A204.1 (cell line): ENCODE measurements at regions not wholly inside any gene's neighbourhood (a gene's known extent, or its start where the extent isn't known, plus 50 kb on each side); places are given as distances from the start of the nearest gene placed in this dataset.
"Not testable (repeated sequence)": the region's sequence is repeated elsewhere in the genome, so short reads cannot be mapped to it uniquely, and the experiment has no call there.

Experiments
- FAIRE-seq: peaks from 2 replicates; lab custom pipeline; 2012; peaks lifted over from hg19 to GRCh38; lab: Jason Lieb, UNC

GRCh38 chr2:4725618-4726017, 966.6 kb upstream of the SOX11 start:
- no peak for FAIRE-seq

GRCh38 chr2:4732560-4732959, 959.6 kb upstream of the SOX11 start:
- FAIRE-seq = no peak

DNA sequence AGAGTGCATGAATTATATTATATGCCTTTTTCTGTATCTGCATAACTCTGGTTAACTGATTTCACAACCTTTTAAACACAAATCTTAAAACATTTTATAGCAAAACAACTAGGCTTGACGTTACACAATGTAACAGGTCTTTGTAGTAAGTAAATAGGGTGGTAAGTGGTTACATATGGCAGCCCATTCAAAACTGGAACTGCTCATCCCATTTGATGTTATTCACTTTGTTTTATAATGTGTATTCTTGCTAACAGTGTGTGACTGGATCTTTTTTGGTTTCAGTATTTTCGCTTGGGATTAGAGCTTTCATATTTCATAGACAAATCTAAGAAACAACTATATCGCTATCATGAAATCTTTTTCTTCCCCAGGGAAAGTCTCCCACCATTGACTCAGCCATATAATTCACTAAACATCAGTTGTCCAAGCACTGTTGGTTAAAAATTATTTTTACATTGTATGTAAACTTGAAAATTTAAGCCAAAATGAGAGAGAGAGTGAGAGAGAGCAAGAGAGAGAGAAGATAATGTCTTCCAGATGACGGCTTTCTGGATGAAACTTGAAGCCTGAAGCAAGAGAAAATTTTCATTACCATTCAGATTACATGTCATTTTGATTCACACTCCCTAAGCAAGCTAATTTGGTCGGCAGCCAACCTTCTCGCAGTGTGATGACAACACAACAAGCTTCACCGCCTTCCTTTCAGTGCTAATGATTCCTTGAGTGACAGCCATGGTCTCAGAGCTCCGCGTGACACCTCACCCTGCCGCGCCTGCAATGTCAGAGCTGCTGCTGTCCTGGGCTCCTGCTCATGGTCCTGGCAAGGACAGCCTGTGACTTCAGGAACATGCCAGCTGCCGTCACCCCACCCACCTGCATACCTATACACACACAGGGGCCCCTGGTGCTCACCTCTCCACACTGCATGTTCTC, 946.9 kb upstream of the SOX11 start:
- no peak for FAIRE-seq

- FAIRE-seq = no peak
Observed at GRCh38 chr2:4753721-4754120, 938.5 kb upstream of the SOX11 start.

GRCh38 chr2:4762951-4763376, 929.2 kb upstream of the SOX11 start:
- no peak for FAIRE-seq

GRCh38 chr2:4765787-4766530, 926.2 kb upstream of the SOX11 start:
- no peak for FAIRE-seq

DNA sequence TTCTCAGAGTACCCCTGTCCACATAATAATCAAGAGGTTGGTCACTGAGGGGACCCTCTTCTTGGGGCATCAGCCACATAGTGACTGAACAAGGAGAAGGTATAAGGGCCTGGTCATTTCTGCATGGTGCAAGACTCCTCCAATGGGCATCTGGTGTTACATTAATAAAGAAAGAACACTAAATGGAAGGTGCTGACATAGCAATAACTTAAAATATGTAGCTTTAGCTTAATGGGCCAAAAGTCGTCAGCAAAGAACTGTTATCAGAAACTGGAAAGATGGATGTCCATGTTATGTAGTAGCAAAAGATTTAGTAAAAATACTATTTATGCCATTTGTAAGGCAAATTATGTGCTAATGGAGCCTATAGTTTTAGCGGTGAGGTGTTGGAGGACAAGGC, 916.5 kb upstream of the SOX11 start:
- FAIRE-seq = no peak

DNA sequence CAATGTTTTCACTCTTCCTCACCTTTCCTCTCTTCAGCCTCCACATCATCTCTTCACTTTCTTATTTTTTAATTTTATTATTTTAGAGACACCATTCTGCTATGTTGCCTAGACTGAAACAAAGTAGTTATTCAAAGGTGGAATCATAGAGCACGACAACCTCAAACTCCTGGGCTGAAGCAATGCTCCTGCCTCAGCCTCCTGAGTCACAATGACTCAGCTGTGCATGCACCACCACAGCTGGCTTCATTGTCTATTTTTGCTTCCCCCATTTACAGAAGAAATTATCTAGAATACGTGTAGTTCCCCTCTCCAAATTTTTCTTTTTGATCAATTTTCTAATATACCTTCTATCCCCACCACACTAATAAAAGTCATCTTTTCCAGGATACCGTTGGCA, 911.5 kb upstream of the SOX11 start:
- no peak for FAIRE-seq

- FAIRE-seq = no peak
Observed at GRCh38 chr2:4782647-4783046, 909.5 kb upstream of the SOX11 start.

GRCh38 chr2:4791488-4791887, 900.7 kb upstream of the SOX11 start:
- no peak for FAIRE-seq

DNA sequence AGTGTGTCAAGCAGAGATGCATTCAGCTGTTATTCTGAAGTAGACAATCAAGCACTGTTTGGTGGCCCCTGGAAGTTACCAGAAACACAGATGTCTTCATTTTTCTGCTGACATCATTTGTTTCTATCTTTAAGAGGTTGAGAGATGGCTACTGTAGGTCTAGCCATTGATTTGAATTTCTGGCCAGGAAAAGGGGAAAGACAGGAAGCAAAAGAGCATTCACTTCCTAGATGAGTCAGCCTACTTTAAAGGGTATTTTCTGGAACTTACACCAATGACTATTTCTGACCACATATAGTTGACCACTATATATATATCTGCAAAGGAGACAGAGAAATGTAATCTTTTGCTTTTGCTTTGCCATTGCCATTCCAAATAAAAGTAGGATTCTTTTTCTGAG, 900.1 kb upstream of the SOX11 start:
- FAIRE-seq = no peak

- no peak for FAIRE-seq
Observed at GRCh38 chr2:4803396-4803795, 888.8 kb upstream of the SOX11 start.

DNA sequence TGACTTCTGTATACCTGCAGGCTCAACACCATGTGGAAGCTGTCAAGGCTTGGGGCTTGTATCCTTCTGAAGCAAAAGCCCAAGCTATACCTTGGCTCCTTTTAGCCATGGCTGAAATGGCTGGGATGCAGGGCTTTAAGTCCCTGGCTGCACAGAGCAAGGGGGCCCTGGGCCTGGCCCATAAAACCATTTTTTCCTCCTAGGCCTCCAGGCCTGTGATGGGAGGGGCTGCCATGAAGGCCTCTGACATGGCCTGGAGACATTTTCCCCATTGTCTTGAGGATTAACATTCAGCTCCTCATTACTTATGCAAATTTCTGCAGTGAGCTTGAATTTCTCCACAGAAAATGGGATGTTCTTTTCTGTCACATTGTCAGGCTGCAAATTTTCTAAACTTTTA, 878.0 kb upstream of the SOX11 start:
- FAIRE-seq = not testable (repeated sequence)

GRCh38 chr2:4827836-4828235, 864.3 kb upstream of the SOX11 start:
- no peak for FAIRE-seq

DNA sequence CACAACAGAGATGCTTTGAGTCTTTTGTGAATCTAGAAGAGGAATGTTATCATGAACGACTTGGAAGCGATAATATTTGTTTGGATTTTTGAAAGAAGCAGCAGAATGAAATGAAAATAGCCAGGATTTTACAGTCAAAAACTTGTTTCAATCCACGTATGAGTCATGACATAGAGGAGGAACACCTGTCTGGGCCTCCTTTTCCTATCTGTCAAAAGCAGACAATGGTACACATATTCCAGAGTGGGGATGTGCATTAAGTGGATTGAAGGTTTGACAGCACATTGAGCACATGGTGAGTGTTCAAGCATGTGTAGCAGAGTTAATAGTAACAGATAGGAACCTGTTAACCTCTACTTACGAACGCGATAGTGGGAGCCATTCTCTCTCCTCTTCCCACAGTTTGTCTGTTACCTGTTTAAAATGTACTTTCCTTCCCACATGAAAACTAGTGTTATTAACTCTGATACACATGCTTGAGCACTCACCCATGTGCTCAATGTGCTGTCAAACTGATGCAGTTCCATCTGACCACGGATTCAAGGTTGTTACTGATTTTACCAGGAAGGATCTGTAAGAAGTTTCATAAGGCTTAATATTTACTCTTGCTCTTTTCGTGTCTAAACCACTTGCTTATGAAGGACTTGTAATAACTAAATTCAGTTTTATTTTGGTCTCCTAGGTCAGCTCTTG, 863.4 kb upstream of the SOX11 start:
- no peak for FAIRE-seq

DNA sequence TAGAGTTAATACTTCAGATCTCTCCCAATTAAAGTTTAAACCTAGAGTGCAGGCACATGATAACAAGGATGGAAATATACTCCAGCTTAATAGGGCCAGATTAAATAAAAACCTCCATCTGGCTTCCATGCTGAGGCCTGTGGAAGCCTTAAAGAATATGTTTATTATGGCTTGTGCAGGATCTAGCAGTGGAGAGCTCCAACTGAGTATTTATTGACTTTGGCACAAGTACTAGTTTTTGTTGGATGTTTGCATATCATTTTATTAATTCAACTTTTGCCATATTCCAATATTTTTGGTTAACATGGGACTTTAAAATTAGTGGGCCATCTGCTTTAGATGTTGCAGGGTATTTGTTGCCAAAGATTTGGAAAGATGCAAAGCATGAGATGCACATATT, 860.4 kb upstream of the SOX11 start:
- FAIRE-seq = no peak

- no peak for FAIRE-seq
Observed at GRCh38 chr2:4832642-4833041, 859.5 kb upstream of the SOX11 start.

GRCh38 chr2:4838626-4839025, 853.6 kb upstream of the SOX11 start:
- FAIRE-seq = no peak

- no peak for FAIRE-seq
Observed at GRCh38 chr2:4840791-4841190, 851.4 kb upstream of the SOX11 start.

GRCh38 chr2:4844881-4845280, 847.3 kb upstream of the SOX11 start:
- no peak for FAIRE-seq

- FAIRE-seq = no peak
Observed at GRCh38 chr2:4862031-4862430, 830.2 kb upstream of the SOX11 start.

GRCh38 chr2:4866198-4866597, 826.0 kb upstream of the SOX11 start:
- no peak for FAIRE-seq

GRCh38 chr2:4868466-4868865, 823.7 kb upstream of the SOX11 start:
- FAIRE-seq = no peak
